Eye (tissue), 1 donor: ENCODE measurements at regions not wholly inside any gene's neighbourhood (a gene's known extent, or its start where the extent isn't known, plus 50 kb on each side); places are given as distances from the start of the nearest gene placed in this dataset.

Experiments
- DNase-seq: peaks from one replicate; pipeline ENCODE4 v3.0.0-alpha.2; 2015

GRCh38 chr3:189502256-189502655 is 128.9 kb upstream of the TP63 start:
- no peak for DNase-seq

- no peak for DNase-seq
These were observed 128.4 kb upstream of the TP63 start for GRCh38 chr3:189502676-189503257.

GRCh38 chr3:189507856-189508255 is 123.3 kb upstream of the TP63 start:
- no peak for DNase-seq

- peak; percentile 8 for DNase-seq
These were observed 122.2 kb upstream of the TP63 start for GRCh38 chr3:189508784-189509501.

GRCh38 chr3:189512039-189512438 is 119.2 kb upstream of the TP63 start:
- no peak for DNase-seq

GRCh38 chr3:189512821-189513220 is 118.4 kb upstream of the TP63 start:
- no peak for DNase-seq

- DNase-seq = peak; percentile 2
These were observed 117.7 kb upstream of the TP63 start for GRCh38 chr3:189513281-189514117.

- no peak for DNase-seq
These were observed 115.2 kb upstream of the TP63 start for GRCh38 chr3:189516039-189516438.

GRCh38 chr3:189517981-189518380 is 113.2 kb upstream of the TP63 start:
- DNase-seq = no peak

- DNase-seq = no peak
These were observed 111.7 kb upstream of the TP63 start for GRCh38 chr3:189519458-189519857.

- DNase-seq = no peak
These were observed 101.7 kb upstream of the TP63 start for GRCh38 chr3:189529468-189529867.

- DNase-seq = no peak
These were observed 101.2 kb upstream of the TP63 start for GRCh38 chr3:189529889-189530471.

GRCh38 chr3:189530822-189531221 is 100.4 kb upstream of the TP63 start:
- DNase-seq = no peak

- DNase-seq = no peak
These were observed 99.9 kb upstream of the TP63 start for GRCh38 chr3:189531271-189531670.

GRCh38 chr3:189534531-189534930 is 96.7 kb upstream of the TP63 start:
- DNase-seq = no peak

- no peak for DNase-seq
These were observed 94.1 kb upstream of the TP63 start for GRCh38 chr3:189537135-189537534.

GRCh38 chr3:189547448-189547847 is 83.7 kb upstream of the TP63 start:
- no peak for DNase-seq

GRCh38 chr3:189548053-189548452 is 83.1 kb upstream of the TP63 start:
- DNase-seq = no peak

- DNase-seq = no peak
These were observed 80.2 kb upstream of the TP63 start for GRCh38 chr3:189551007-189551406.

- DNase-seq = no peak
These were observed 76.2 kb upstream of the TP63 start for GRCh38 chr3:189554868-189555557.

- no peak for DNase-seq
These were observed 75.7 kb upstream of the TP63 start for GRCh38 chr3:189555558-189555881.

GRCh38 chr3:189557824-189558223 is 73.4 kb upstream of the TP63 start:
- no peak for DNase-seq

GRCh38 chr3:189561256-189561655 is 69.9 kb upstream of the TP63 start:
- DNase-seq = no peak
